SK-N-SH (cell line): ENCODE measurements at regions not wholly inside any gene's neighbourhood (a gene's known extent, or its start where the extent isn't known, plus 50 kb on each side); places are given as distances from the start of the nearest gene placed in this dataset.

Experiments
- CTCF ChIA-PET: fragments of 300-600, 350-600 bp; formaldehyde crosslinking; extraction: SDS; loops from one replicate; lab custom pipeline; 2021; lab: Yijun Ruan, JAX
- POLR2A ChIA-PET: fragments of 350-600 bp; sonication (Branson Sonifier 250); formaldehyde crosslinking; extraction: SDS; loops from one replicate; lab custom pipeline; 2020; ENCODE audit warnings: antibody characterized with exemption, inconsistent platforms; lab: Yijun Ruan, JAX
- DNase-seq: peaks from one replicate; pipeline ENCODE4 v3.0.0; 2012
- H2AFZ ChIP-seq: fragments of 200-600 bp; sonication (generic); 2 replicates; pipeline ENCODE4 v1.8.1; 2016; ENCODE audit warnings: antibody characterized with exemption, mild to moderate bottlenecking, low read depth
- H3F3A ChIP-seq: fragments of 200-600 bp; sonication (generic); replicated peaks from 2 replicates; pipeline ENCODE3; 2016; ENCODE audit warnings: antibody characterized with exemption, mild to moderate bottlenecking; ENCODE audit not compliant: insufficient read depth
- H3K27ac ChIP-seq, 2 experiments: fragments of 200-500 bp in 1 of 2; fragments of 200-600 bp in 1 of 2; sonication (Bioruptor generic) in 1 of 2; sonication (generic), shearing (Covaris generic) in 1 of 2; 2 replicates each; pipeline versions ENCODE4 v1.5.1 to v1.6.1; 2014 to 2016; ENCODE audit warnings: low read depth in 2 of 2, inconsistent platforms in 1 of 2, low read length in 1 of 2, mild to moderate bottlenecking in 1 of 2, mixed read lengths in 1 of 2
- H3K27me3 ChIP-seq: fragments of 200-600 bp; sonication (generic), shearing (Covaris generic); 2 replicates; pipeline ENCODE4 v1.6.1; 2016; ENCODE audit warnings: mixed run types; ENCODE audit not compliant: insufficient read depth
- H3K36me3 ChIP-seq, 2 experiments: fragments of 200-500 bp in 1 of 2; fragments of 200-600 bp in 1 of 2; sonication (Bioruptor generic) in 1 of 2; sonication (generic) in 1 of 2; replicated peaks in 1 of 2; 2 replicates each; pipeline versions ENCODE3 to v1.5.1; 2014 to 2016; ENCODE audit warnings: low read length in 1 of 2, mild to moderate bottlenecking in 1 of 2; ENCODE audit not compliant: insufficient read depth in 2 of 2, control insufficient read depth in 1 of 2
- H3K4me1 ChIP-seq, 2 experiments: fragments of 200-500 bp in 1 of 2; fragments of 200-600 bp in 1 of 2; sonication (Bioruptor generic) in 1 of 2; sonication (generic), shearing (Covaris generic) in 1 of 2; 2 replicates each; pipeline versions ENCODE4 v1.5.1 to v1.6.1; 2014 to 2016; ENCODE audit warnings: low read depth in 1 of 2, low read length in 1 of 2, mixed run types in 1 of 2; ENCODE audit not compliant: insufficient read depth in 2 of 2, control insufficient read depth in 1 of 2
- H3K4me2 ChIP-seq: fragments of 200-600 bp; sonication (generic), shearing (Covaris generic); 2 replicates; pipeline ENCODE4 v1.6.1; 2017; ENCODE audit warnings: mixed run types
- H3K4me3 ChIP-seq, 2 experiments: fragments of 200-500 bp in 1 of 2; fragments of 200-600 bp in 1 of 2; sonication (Bioruptor generic) in 1 of 2; sonication (generic), shearing (Covaris generic) in 1 of 2; 2 replicates each; pipeline versions ENCODE4 v1.5.1 to v1.8.1; 2014 to 2016; ENCODE audit warnings: low read depth in 2 of 2, inconsistent platforms in 1 of 2, low read length in 1 of 2, mild to moderate bottlenecking in 1 of 2, mixed read lengths in 1 of 2, moderate library complexity in 1 of 2
- H3K79me2 ChIP-seq: fragments of 200-600 bp; sonication (generic); 2 replicates; pipeline ENCODE4 v1.8.1; 2017; ENCODE audit warnings: mild to moderate bottlenecking; ENCODE audit not compliant: insufficient read depth
- H3K9ac ChIP-seq: fragments of 200-600 bp; sonication (generic); 2 replicates; pipeline ENCODE4 v1.6.1; 2017; ENCODE audit warnings: mixed run types
- H3K9me2 ChIP-seq: fragments of 200-600 bp; sonication (generic); 2 replicates; pipeline ENCODE4 v1.6.1; 2017; ENCODE audit warnings: mixed run types
- H3K9me3 ChIP-seq: fragments of 200-600 bp; sonication (generic); 2 replicates; pipeline ENCODE4 v1.6.1; 2017; ENCODE audit warnings: mixed run types, mild to moderate bottlenecking, moderate library complexity
- H4K20me1 ChIP-seq: fragments of 200-600 bp; sonication (generic); 2 replicates; pipeline ENCODE4 v1.6.1; 2017; ENCODE audit warnings: mild to moderate bottlenecking, mixed run types; ENCODE audit not compliant: insufficient read depth
- CHD2 ChIP-seq: fragments of 150-350 bp; IDR thresholded peaks from 2 replicates; pipeline ENCODE4 v1.6.1; 2018; ENCODE audit warnings: low read length; ENCODE audit not compliant: partially characterized antibody
- CTCF ChIP-seq: fragments of 200-600 bp; sonication (generic); IDR thresholded peaks from 2 replicates; pipeline ENCODE4 v1.6.1; 2017; ENCODE audit warnings: antibody characterized with exemption, mild to moderate bottlenecking, moderate library complexity
- EP300 ChIP-seq, 2 experiments: IDR thresholded peaks; 2 replicates each; pipeline versions ENCODE4 v1.4.0 to v1.6.1; 2012; ENCODE audit warnings: borderline replicate concordance in 1 of 2, low read depth in 1 of 2, low read length in 1 of 2
- FOXJ3 ChIP-seq: sonication (generic); formaldehyde crosslinking; IDR thresholded peaks from 2 replicates; pipeline ENCODE4 v1.5.1; 2020; ENCODE audit warnings: mild to moderate bottlenecking, missing genetic modification reagents
- GABPA ChIP-seq: IDR thresholded peaks from 2 replicates; pipeline ENCODE4 v1.4.0; 2012; ENCODE audit warnings: low read depth, mild to moderate bottlenecking
- IRF3 ChIP-seq: fragments of 150-350 bp; IDR thresholded peaks from 2 replicates; pipeline ENCODE4 v1.6.1; 2016; ENCODE audit warnings: mild to moderate bottlenecking, low read depth, low read length
- JUND ChIP-seq: IDR thresholded peaks from 2 replicates; pipeline ENCODE4 v1.4.0; 2012
- MAX ChIP-seq: IDR thresholded peaks from 2 replicates; pipeline ENCODE4 v1.4.0; 2012; ENCODE audit warnings: low read depth
- MEF2A ChIP-seq: IDR thresholded peaks from 2 replicates; pipeline ENCODE4 v1.4.0; 2012; ENCODE audit warnings: low read depth, borderline replicate concordance
- PBX3 ChIP-seq: IDR thresholded peaks from 2 replicates; pipeline ENCODE4; 2012
- RAD21 ChIP-seq: IDR thresholded peaks from 2 replicates; pipeline ENCODE4 v1.6.1; 2012; ENCODE audit warnings: mild to moderate bottlenecking, low read length
- RCOR1 ChIP-seq: fragments of 150-350 bp; IDR thresholded peaks from 2 replicates; pipeline ENCODE4 v1.6.1; 2017; ENCODE audit warnings: antibody characterized with exemption, low read length
- RXRA ChIP-seq: IDR thresholded peaks from 2 replicates; pipeline ENCODE4 v1.4.0; 2012; ENCODE audit warnings: low read depth, mild to moderate bottlenecking, borderline replicate concordance
- SIN3A ChIP-seq: IDR thresholded peaks from 2 replicates; pipeline ENCODE4 v1.6.1; 2012; ENCODE audit warnings: low read depth, mild to moderate bottlenecking, low read length, moderate library complexity, borderline replicate concordance
- SMC3 ChIP-seq: IDR thresholded peaks from 2 replicates; pipeline ENCODE4 v1.6.1; 2012; ENCODE audit warnings: low read depth, low read length, improper control_type of control experiment
- TCF12 ChIP-seq: IDR thresholded peaks from 2 replicates; pipeline ENCODE4 v1.4.0; 2012
- USF1 ChIP-seq: IDR thresholded peaks from 2 replicates; pipeline ENCODE4 v1.4.0; 2012; ENCODE audit warnings: low read depth, borderline replicate concordance
- USF2 ChIP-seq: fragments of 150-350 bp; IDR thresholded peaks from 2 replicates; pipeline ENCODE4 v1.6.1; 2017; ENCODE audit warnings: antibody characterized with exemption, low read length, low read depth, borderline replicate concordance
- ZBTB33 ChIP-seq: IDR thresholded peaks from 2 replicates; pipeline ENCODE4 v1.4.0; 2012; ENCODE audit warnings: low read depth, borderline replicate concordance
- WGBS: methylation state at CpG from one replicate; pipeline ENCODE4 v1.1.6; 2017; ENCODE audit warnings: low lambda C conversion rate; 5-methylcytosine and 5-hydroxymethylcytosine counted together

GRCh38 chr7:81623251-81623855, 146.5 kb downstream of the HGF start:
- ChIA-PET POLR2A (no interaction called here), CTCF (interaction anchor here (0.7 kb wide), 1 partner anchor 51 kb away, joined by 3 read pairs; no protein-coding TSS in a partner anchor)
- 90% methylated on average over 1 of the region's 1 CpG for WGBS
- Histone ChIP-seq H3K9ac (no peak overlapping the region), H3K27ac (peak overlapping the region; percentile 94 to 97; a peak in 3 of 4 replicates), H2AFZ (peak overlapping the region; percentile 37), H3K79me2 (no peaks in the 10 kb centered on the region), H3K4me1 (peaks cover 45 to 52% of the 10 kb centered on the region in 2 experiments), H4K20me1 (no peaks in the 10 kb centered on the region), H3K9me3 (no peaks in the 10 kb centered on the region), H3F3A (peaks cover 26% of the 10 kb centered on the region), H3K9me2 (no peaks in the 10 kb centered on the region; the same call in 1 of the 2 replicates), H3K27me3 (no peaks in the 10 kb centered on the region), H3K36me3 (no peaks in the 10 kb centered on the region), H3K4me3 (no peak overlapping the region), H3K4me2 (no peak overlapping the region)
- no peak for TF ChIP-seq GABPA
- TF ChIP-seq PBX3, result no peak
- TF ChIP-seq ZBTB33, result no peak
- TF ChIP-seq MAX, result no peak
- DNase-seq, result no peak

GRCh38 chr7:81621893-81622292, 148.0 kb downstream of the HGF start:
- POLR2A ChIA-PET, result no interaction called here
- H3F3A ChIP-seq, result peaks cover 28% of the 10 kb centered on the region

More at GRCh38 chr7:81621893-81622292, 148.0 kb downstream of the HGF start:
- Histone ChIP-seq H3K9me3 (no peaks in the 10 kb centered on the region), H3K4me3 (no peak overlapping the region), H3K27me3 (no peaks in the 10 kb centered on the region), H3K4me1 (peaks cover 35 to 54% of the 10 kb centered on the region in 2 experiments), H2AFZ (no peak overlapping the region), H3K9ac (no peak overlapping the region), H3K4me2 (no peak overlapping the region), H3K79me2 (no peaks in the 10 kb centered on the region), H4K20me1 (no peaks in the 10 kb centered on the region), H3K36me3 (no peaks in the 10 kb centered on the region), H3K9me2 (no peaks in the 10 kb centered on the region; the same call in 1 of the 2 replicates), H3K27ac (peak overlapping the region in 1 of 2 experiments; percentile 13; a peak in 1 of 4 replicates)
- no peak for TF ChIP-seq SMC3
- peak in 1 of 2 experiments; percentile 73; a peak in 1 of 4 replicates for TF ChIP-seq EP300 (IDR thresholded peaks at IDR 0.05; ENCODE audit: borderline replicate concordance in 1 of 2, low read depth in 1 of 2, low read length in 1 of 2)
- no peak for TF ChIP-seq MEF2A
- peak; percentile 19 for TF ChIP-seq CHD2
- TF ChIP-seq RXRA, result no peak
- TF ChIP-seq FOXJ3 (CRISPR knock-in tag), result no peak
- no peak for TF ChIP-seq SIN3A
- no peak for TF ChIP-seq JUND
- no peak for TF ChIP-seq GABPA
- no peak for TF ChIP-seq USF1
- TF ChIP-seq RAD21, result no peak
- TF ChIP-seq CTCF, result no peak
- TF ChIP-seq RCOR1, result peak; percentile 87
- no peak for TF ChIP-seq IRF3
- TF ChIP-seq USF2, result no peak
- peak; percentile 19; the same call in 1 of the 2 replicates for TF ChIP-seq TCF12
- 52% methylated on average over 1 of the region's 1 CpG for WGBS
- CTCF ChIA-PET, result no interaction called here
- no peak for DNase-seq
